WERI-Rb-1 (cell line): ENCODE measurements at regions not wholly inside any gene's neighbourhood (a gene's known extent, or its start where the extent isn't known, plus 50 kb on each side); places are given as distances from the start of the nearest gene placed in this dataset.

ENCODE experiments used
- DNase-seq: peaks from one replicate; pipeline ENCODE4 v3.0.0-alpha.2; 2020
- H3K27ac ChIP-seq: fragments of 250-450 bp; sonication (Bioruptor Pico); 2 replicates; pipeline ENCODE4 v1.5.1; 2020; ENCODE audit warnings: mild to moderate bottlenecking, moderate library complexity
- H3K27me3 ChIP-seq: fragments of 250-450 bp; sonication (Bioruptor Pico); 2 replicates; pipeline ENCODE4 v1.5.1; 2021; ENCODE audit warnings: mild to moderate bottlenecking, low read depth, moderate library complexity; ENCODE audit not compliant: insufficient read depth, severe bottlenecking
- H3K36me3 ChIP-seq: fragments of 250-450 bp; sonication (Bioruptor Pico); 2 replicates; pipeline ENCODE4 v1.5.1; 2020; ENCODE audit warnings: mild to moderate bottlenecking, moderate library complexity
- H3K4me3 ChIP-seq: 2 replicates; pipeline ENCODE4 v1.5.1; 2011; ENCODE audit warnings: low read depth, mild to moderate bottlenecking, control low read depth, low read length
- H3K9me3 ChIP-seq: fragments of 250-450 bp; sonication (Bioruptor Pico); 2 replicates; pipeline ENCODE4 v1.5.1; 2021; ENCODE audit warnings: mild to moderate bottlenecking, moderate library complexity; ENCODE audit not compliant: severe bottlenecking
- CTCF ChIP-seq: IDR thresholded peaks from 2 replicates; pipeline ENCODE4 v1.5.1; 2011; ENCODE audit warnings: low read depth, mild to moderate bottlenecking, control low read depth, inconsistent platforms, low read length

DNA sequence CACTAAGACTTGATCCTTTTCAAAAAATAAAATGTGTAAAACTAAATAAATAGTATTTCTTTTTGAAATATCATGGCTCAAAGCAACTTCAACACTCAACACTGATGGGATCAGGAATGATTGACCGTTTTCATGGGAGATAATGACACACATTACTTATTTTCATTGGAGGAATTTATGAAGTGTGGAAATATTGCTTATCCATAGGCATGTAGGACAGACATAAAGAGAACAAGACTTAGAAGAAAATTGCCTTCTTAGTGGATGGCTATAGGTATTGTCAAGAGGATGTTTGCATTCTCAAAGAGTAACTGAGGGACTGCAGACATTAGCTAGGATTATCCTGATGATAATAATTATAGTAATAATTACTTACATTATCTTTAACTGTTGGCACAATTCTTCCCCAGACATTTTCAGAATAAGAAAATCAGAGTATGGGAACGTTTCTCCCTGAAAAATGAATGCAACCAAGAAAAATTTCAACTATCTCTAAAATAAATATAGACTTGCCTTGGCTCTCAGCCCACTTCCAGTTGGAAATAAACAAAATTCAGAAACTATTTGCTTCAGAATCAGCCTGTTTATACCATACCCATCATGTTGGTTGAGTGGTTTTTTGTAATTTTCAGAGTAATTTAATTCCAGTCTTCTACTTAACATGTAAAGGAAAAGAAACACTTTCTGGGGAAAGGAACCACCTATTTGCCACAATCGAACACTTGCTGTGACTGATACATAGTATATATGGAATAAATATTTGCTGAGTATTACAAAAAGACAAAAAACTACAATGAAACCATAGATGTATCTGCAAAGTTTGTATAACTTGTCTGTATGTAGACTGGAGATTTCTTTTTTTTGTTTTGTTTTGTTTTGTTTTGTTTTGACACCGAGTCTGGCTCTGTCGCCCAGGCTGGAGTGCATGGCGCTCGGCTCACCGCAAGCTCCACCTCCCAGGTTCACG, 165.7 kb downstream of the TMX3 start:
- Histone ChIP-seq H3K27me3 (no peaks in the 10 kb centered on the region), H3K27ac (no peak overlapping the region), H3K9me3 (no peaks in the 10 kb centered on the region), H3K4me3 (no peak overlapping the region), H3K36me3 (no peaks in the 10 kb centered on the region)
- TF ChIP-seq CTCF, result no peak
- no peak for DNase-seq

DNA sequence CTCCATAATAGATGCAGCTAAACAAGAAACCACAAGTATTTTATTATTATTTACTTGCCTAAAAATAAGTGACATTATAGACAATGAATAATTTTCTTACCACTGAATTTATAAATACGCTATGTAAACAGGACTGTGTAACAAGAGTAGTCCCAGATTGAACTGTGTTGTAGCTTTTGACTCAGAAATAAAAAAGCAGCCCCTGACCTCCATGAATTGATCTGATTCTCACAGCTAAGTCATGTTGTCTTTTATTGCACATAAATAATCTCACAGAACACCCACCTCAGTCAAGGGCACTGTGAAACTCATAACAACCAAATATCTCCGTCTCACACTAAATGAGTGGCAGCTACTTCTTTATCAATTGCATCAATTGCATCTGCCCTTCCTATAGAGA, 171.6 kb downstream of the TMX3 start:
- TF ChIP-seq CTCF, result no peak
- H3K27ac ChIP-seq, result no peak overlapping the region
- no peaks in the 10 kb centered on the region for H3K36me3 ChIP-seq
- H3K9me3 ChIP-seq, result no peaks in the 10 kb centered on the region
- DNase-seq, result no peak
- H3K4me3 ChIP-seq, result no peak overlapping the region
- no peaks in the 10 kb centered on the region for H3K27me3 ChIP-seq

DNA sequence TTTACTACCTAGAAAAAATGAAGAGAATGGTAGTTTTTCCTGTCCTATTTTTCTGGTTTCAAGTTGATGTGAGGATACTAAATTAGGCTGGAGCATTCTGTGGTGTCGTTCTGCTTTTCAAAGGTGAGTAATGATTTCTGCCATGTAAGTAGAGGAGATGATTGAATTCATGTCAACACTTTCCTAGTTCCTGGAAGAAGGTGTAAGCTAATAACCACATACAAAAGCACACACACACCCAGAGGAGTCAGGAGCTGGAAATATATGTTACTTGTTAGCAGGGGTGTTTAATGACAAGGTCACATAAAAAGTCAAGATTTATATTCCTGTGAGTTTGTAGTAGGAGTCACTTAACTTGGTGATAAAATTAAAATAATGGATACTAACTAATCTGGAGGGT, 172.1 kb downstream of the TMX3 start:
- Histone ChIP-seq H3K4me3 (no peak overlapping the region), H3K27me3 (no peaks in the 10 kb centered on the region), H3K27ac (no peak overlapping the region), H3K9me3 (no peaks in the 10 kb centered on the region), H3K36me3 (no peaks in the 10 kb centered on the region)
- TF ChIP-seq CTCF, result no peak
- DNase-seq, result no peak

- Histone ChIP-seq H3K27ac (no peak overlapping the region), H3K36me3 (no peaks in the 10 kb centered on the region), H3K4me3 (no peak overlapping the region), H3K27me3 (no peaks in the 10 kb centered on the region), H3K9me3 (no peaks in the 10 kb centered on the region)
- TF ChIP-seq CTCF, result no peak
- DNase-seq, result no peak
These were observed 181.3 kb downstream of the TMX3 start for GRCh38 chr18:68533641-68534040.

DNA sequence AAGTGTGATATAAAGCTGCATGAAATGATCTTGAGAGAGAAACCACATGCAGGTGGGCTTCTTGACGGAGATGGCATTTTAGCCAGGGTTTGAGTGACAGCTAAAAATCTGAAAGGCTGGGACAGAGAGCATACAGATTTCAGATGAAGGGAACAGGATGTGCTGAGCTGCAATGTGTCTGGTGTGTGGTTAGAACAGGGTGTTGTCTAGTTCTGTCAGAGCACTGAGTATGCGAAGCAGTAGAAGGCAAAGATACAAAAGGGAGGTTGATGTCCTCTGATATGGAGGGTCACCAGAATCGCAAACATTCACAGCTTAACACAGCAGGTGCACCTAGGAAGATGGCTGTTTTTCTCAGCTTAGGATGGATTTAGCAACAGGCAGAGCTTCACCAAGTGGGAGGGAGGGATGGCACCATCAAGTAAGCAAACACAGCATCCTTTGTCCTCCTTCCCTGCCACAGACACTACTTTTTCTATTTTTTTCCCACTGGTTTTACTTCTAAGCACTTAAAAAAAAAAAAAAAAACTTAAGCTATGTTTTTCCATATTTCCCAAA, 182.5 kb downstream of the TMX3 start:
- no peak for TF ChIP-seq CTCF
- no peaks in the 10 kb centered on the region for H3K9me3 ChIP-seq
- no peaks in the 10 kb centered on the region for H3K27me3 ChIP-seq

More for the DNA sequence above, 182.5 kb downstream of the TMX3 start:
- no peak for DNase-seq
- Histone ChIP-seq H3K4me3 (no peak overlapping the region), H3K36me3 (no peaks in the 10 kb centered on the region), H3K27ac (no peak overlapping the region)
